Mucosa of stomach (tissue), 1 donor: ENCODE measurements at regions not wholly inside any gene's neighbourhood (a gene's known extent, or its start where the extent isn't known, plus 50 kb on each side); places are given as distances from the start of the nearest gene placed in this dataset.
A peak's percentile ranks its signal among the peaks of the same experiment; 100 is the strongest.

Source experiments
- H3K27me3 ChIP-seq: one replicate; pipeline ENCODE4 v1.7.0; 2013; ENCODE audit warnings: mild to moderate bottlenecking, low read length; ENCODE audit not compliant: control insufficient read depth, insufficient read depth
- H3K36me3 ChIP-seq: one replicate; pipeline ENCODE4 v1.7.0; 2013; ENCODE audit warnings: low read length; ENCODE audit not compliant: control insufficient read depth, insufficient read depth
- H3K4me1 ChIP-seq: one replicate; pipeline ENCODE4 v1.7.0; 2013; ENCODE audit warnings: mild to moderate bottlenecking, low read length; ENCODE audit not compliant: control insufficient read depth, insufficient read depth
- H3K4me3 ChIP-seq: one replicate; pipeline ENCODE4 v1.7.0; 2013; ENCODE audit warnings: low read length
- H3K9ac ChIP-seq: one replicate; pipeline ENCODE4 v1.7.0; 2013; ENCODE audit warnings: mild to moderate bottlenecking, low read length, moderate library complexity
- H3K9me3 ChIP-seq: one replicate; pipeline ENCODE4 v1.7.0; 2013; ENCODE audit warnings: mild to moderate bottlenecking, low read length, moderate library complexity; ENCODE audit not compliant: control insufficient read depth
- donor health status: Pancreatic carcinoma.

GRCh38 chr6:54698974-54699373 is 147.6 kb upstream of the FAM83B start:
- no peaks in the 10 kb centered on the region for H3K27me3 ChIP-seq
- H3K36me3 ChIP-seq = no peaks in the 10 kb centered on the region
- H3K4me3 ChIP-seq = no peak overlapping the region
- no peaks in the 10 kb centered on the region for H3K9me3 ChIP-seq
- H3K4me1 ChIP-seq = peaks cover 9% of the 10 kb centered on the region
- no peak overlapping the region for H3K9ac ChIP-seq

GRCh38 chr6:54700158-54700557 is 146.4 kb upstream of the FAM83B start:
- Histone ChIP-seq H3K4me3 (no peak overlapping the region), H3K9ac (no peak overlapping the region), H3K36me3 (no peaks in the 10 kb centered on the region), H3K9me3 (no peaks in the 10 kb centered on the region), H3K27me3 (no peaks in the 10 kb centered on the region), H3K4me1 (peaks cover 9% of the 10 kb centered on the region)

- H3K4me1 ChIP-seq = peaks cover 14% of the 10 kb centered on the region
- no peaks in the 10 kb centered on the region for H3K27me3 ChIP-seq
- H3K36me3 ChIP-seq = no peaks in the 10 kb centered on the region
- H3K9ac ChIP-seq = no peak overlapping the region
- H3K9me3 ChIP-seq = no peaks in the 10 kb centered on the region
- no peak overlapping the region for H3K4me3 ChIP-seq
Measured at GRCh38 chr6:54702772-54703171, 143.8 kb upstream of the FAM83B start.

GRCh38 chr6:54706391-54706790 is 140.2 kb upstream of the FAM83B start:
- no peak overlapping the region for H3K4me3 ChIP-seq
- peaks cover 5% of the 10 kb centered on the region for H3K4me1 ChIP-seq
- H3K9me3 ChIP-seq = no peaks in the 10 kb centered on the region
- H3K9ac ChIP-seq = no peak overlapping the region
- no peaks in the 10 kb centered on the region for H3K27me3 ChIP-seq
- H3K36me3 ChIP-seq = no peaks in the 10 kb centered on the region

- peaks cover 5% of the 10 kb centered on the region for H3K4me1 ChIP-seq
- H3K36me3 ChIP-seq = no peaks in the 10 kb centered on the region
- no peaks in the 10 kb centered on the region for H3K27me3 ChIP-seq
- no peak overlapping the region for H3K9ac ChIP-seq
- H3K9me3 ChIP-seq = no peaks in the 10 kb centered on the region
- no peak overlapping the region for H3K4me3 ChIP-seq
Measured at GRCh38 chr6:54706844-54707605, 139.5 kb upstream of the FAM83B start.

- H3K9ac ChIP-seq = no peak overlapping the region
- H3K9me3 ChIP-seq = no peaks in the 10 kb centered on the region
- peaks cover 10% of the 10 kb centered on the region for H3K4me1 ChIP-seq
- H3K4me3 ChIP-seq = no peak overlapping the region
- H3K36me3 ChIP-seq = no peaks in the 10 kb centered on the region
- no peaks in the 10 kb centered on the region for H3K27me3 ChIP-seq
Measured at GRCh38 chr6:54710456-54710855, 136.1 kb upstream of the FAM83B start.

GRCh38 chr6:54716010-54716409 is 130.6 kb upstream of the FAM83B start:
- no peak overlapping the region for H3K9ac ChIP-seq
- H3K4me3 ChIP-seq = no peak overlapping the region
- H3K36me3 ChIP-seq = no peaks in the 10 kb centered on the region
- H3K27me3 ChIP-seq = no peaks in the 10 kb centered on the region
- no peaks in the 10 kb centered on the region for H3K9me3 ChIP-seq
- peaks cover 12% of the 10 kb centered on the region for H3K4me1 ChIP-seq

GRCh38 chr6:54716877-54717276 is 129.7 kb upstream of the FAM83B start:
- Histone ChIP-seq H3K4me3 (no peak overlapping the region), H3K9me3 (no peaks in the 10 kb centered on the region), H3K9ac (no peak overlapping the region), H3K4me1 (peaks cover 12% of the 10 kb centered on the region), H3K36me3 (no peaks in the 10 kb centered on the region), H3K27me3 (no peaks in the 10 kb centered on the region)

- peaks cover 12% of the 10 kb centered on the region for H3K4me1 ChIP-seq
- no peaks in the 10 kb centered on the region for H3K9me3 ChIP-seq
- H3K27me3 ChIP-seq = no peaks in the 10 kb centered on the region
- no peak overlapping the region for H3K9ac ChIP-seq
- no peak overlapping the region for H3K4me3 ChIP-seq
- no peaks in the 10 kb centered on the region for H3K36me3 ChIP-seq
Measured at GRCh38 chr6:54717849-54718455, 128.6 kb upstream of the FAM83B start.

- Histone ChIP-seq H3K9ac (no peak overlapping the region), H3K9me3 (no peaks in the 10 kb centered on the region)
Measured at GRCh38 chr6:54718541-54719023, 128.0 kb upstream of the FAM83B start.

GRCh38 chr6:54719131-54719530 is 127.4 kb upstream of the FAM83B start:
- Histone ChIP-seq H3K36me3 (no peaks in the 10 kb centered on the region), H3K27me3 (no peaks in the 10 kb centered on the region), H3K9ac (no peak overlapping the region), H3K4me1 (peaks cover 12% of the 10 kb centered on the region), H3K4me3 (no peak overlapping the region), H3K9me3 (no peaks in the 10 kb centered on the region)

More at GRCh38 chr6:54718541-54719023, 128.0 kb upstream of the FAM83B start:
- Histone ChIP-seq H3K27me3 (no peaks in the 10 kb centered on the region), H3K4me1 (peaks cover 12% of the 10 kb centered on the region), H3K4me3 (peak overlapping the region; percentile 17), H3K36me3 (no peaks in the 10 kb centered on the region)

- peaks cover 12% of the 10 kb centered on the region for H3K4me1 ChIP-seq
- H3K4me3 ChIP-seq = no peak overlapping the region
- H3K27me3 ChIP-seq = no peaks in the 10 kb centered on the region
- no peak overlapping the region for H3K9ac ChIP-seq
- no peaks in the 10 kb centered on the region for H3K9me3 ChIP-seq
- no peaks in the 10 kb centered on the region for H3K36me3 ChIP-seq
Measured at GRCh38 chr6:54719633-54720032, 126.9 kb upstream of the FAM83B start.
